HG02840 (cell line): ENCODE measurements at regions not wholly inside any gene's neighbourhood (a gene's known extent, or its start where the extent isn't known, plus 50 kb on each side); places are given as distances from the start of the nearest gene placed in this dataset.
"Not testable (repeated sequence)": the region's sequence is repeated elsewhere in the genome, so short reads cannot be mapped to it uniquely, and the experiment has no call there.

Source experiments
- ATAC-seq: cut with Tn5 transposase; IDR thresholded peaks from one replicate; pipeline ENCODE4 v1.9.1; 2021; ENCODE audit warnings: mild to moderate bottlenecking, moderate library complexity, moderate number of reproducible peaks; ENCODE audit not compliant: unreplicated experiment, low FRiP score

DNA sequence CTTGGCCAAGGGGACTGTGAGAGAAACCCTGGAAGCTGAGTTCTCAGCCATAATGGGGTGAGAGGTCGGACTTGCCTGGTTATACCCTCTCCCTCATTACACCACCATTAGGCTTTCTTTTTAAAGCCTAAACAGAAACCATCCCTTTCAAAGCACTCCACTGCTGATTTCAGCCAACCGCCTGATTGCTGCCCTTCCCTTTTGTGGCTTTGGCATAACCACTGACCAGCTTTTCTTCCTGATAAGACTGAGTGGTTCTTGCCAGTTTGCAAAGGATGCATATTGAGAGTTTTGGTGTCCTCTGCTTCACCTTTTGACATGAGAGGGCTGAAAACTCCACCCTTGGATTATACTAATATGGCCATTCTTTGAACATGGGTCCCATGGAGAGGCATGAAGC is 308.2 kb upstream of the GOT2 start:
- no peak for ATAC-seq

GRCh38 chr16:59039066-59039720 is 305.1 kb upstream of the GOT2 start:
- ATAC-seq = no peak

DNA sequence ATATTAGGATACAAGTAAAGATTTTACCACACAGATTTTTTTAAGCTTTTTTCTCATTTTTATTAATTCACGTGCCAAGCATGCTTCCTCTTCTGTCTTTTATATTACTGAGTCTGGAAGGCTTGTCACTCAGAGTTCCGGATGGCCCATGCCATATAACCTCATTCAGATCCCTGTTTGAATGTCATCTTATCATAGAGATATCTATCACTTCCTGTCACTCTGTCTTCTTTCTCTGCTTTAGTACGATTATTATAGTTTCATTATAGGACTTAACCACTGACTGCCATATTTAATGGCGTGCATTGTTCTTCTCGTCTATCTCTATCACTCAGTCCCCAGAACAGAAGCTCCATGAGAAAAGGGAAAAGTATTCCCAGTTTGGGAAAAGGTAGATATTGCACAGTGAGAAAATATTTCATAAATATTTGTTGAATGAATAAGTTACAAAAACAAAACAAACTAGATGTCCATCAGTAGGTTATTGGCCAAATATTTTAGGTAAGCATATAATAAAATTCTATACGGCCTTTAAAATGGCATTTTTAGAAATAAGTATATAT is 296.9 kb upstream of the GOT2 start:
- no peak for ATAC-seq

- no peak for ATAC-seq
These were observed 287.6 kb upstream of the GOT2 start for GRCh38 chr16:59021751-59022150.

- no peak for ATAC-seq
These were observed 279.8 kb upstream of the GOT2 start for GRCh38 chr16:59013930-59014329.

- no peak for ATAC-seq
These were observed 265.6 kb upstream of the GOT2 start for GRCh38 chr16:58999762-59000161.

DNA sequence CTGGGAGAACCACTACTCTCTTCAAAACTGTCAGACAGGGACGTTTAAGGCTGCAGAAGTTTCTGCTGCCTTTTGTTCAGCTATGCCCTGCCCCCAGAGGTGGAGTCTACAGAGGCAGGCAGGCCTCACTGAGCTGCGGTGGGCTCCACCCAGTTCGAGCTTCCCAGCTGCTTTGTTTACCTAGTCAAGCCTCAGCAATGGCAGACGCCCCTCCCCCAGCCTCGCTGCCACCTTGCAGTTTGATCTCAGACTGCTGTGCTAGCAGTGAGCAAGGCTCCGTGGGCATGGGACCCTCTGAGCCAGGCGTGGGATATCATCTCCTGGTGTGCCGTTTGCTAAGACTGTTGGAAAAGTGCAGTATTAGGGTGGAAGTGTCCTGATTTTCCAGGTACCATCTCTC is 258.6 kb upstream of the GOT2 start:
- ATAC-seq = not testable (repeated sequence)

DNA sequence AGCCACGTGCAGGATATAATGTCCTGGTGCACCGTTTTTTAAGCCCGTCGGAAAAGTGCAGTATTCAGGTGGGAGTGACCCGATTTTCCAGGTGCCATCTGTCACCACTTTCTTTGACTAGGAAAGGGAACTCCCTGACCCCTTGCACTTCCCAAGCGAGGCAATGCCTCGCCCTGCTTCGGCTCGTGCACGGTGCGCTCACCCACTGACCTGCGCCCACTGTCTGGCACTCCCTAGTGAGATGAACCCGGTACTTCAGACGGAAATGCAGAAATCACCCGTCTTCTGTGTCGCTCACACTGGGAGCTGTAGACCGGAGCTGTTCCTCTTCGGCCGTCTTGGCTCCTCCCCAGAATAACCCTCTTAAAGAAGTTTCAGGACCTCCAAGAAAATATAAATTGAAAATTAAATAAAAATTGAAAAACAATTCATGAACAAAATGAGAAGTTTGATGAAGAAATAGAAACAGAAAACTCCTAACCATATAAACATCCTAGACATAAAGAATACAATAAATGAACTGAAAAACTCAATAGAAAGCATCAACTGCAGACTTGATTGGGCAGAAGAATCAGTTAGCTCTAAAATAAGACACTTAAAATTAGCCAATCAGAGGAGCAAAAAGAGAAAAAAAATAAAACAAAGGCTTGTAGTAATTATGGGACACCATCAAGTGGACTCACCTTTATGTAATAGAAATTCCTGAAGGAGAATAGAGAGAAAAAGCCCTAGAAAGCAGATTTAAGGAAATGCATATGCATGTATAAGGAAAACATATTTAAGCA is 249.3 kb upstream of the GOT2 start:
- ATAC-seq = not testable (repeated sequence)

GRCh38 chr16:58970775-58971174 is 236.7 kb upstream of the GOT2 start:
- no peak for ATAC-seq

GRCh38 chr16:58963479-58963878 is 229.4 kb upstream of the GOT2 start:
- no peak for ATAC-seq

- no peak for ATAC-seq
These were observed 228.7 kb upstream of the GOT2 start for GRCh38 chr16:58962811-58963210.

- ATAC-seq = no peak
These were observed 226.4 kb upstream of the GOT2 start for GRCh38 chr16:58960484-58960883.

DNA sequence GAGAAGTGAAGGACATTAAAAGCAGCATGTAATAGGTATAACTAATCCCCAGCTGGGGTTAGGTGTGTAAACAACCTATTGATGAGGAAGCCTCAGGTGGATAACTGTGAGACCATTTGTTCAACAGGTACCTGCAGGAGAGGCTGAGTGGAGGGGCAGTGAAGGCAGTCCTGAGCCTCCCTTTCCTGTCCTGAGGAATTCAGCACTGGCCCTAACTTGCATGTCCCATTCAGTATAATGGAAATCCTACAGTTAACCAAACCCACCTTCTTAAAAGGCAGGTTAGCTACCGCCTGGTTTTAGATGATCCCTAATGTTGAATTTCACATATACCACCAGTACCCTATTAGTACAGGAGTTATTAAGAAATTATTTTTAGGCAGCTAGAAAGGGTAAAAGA is 225.9 kb upstream of the GOT2 start:
- no peak for ATAC-seq

- no peak for ATAC-seq
These were observed 224.6 kb upstream of the GOT2 start for GRCh38 chr16:58958749-58959148.

- no peak for ATAC-seq
These were observed 214.1 kb upstream of the GOT2 start for GRCh38 chr16:58948244-58948643.

DNA sequence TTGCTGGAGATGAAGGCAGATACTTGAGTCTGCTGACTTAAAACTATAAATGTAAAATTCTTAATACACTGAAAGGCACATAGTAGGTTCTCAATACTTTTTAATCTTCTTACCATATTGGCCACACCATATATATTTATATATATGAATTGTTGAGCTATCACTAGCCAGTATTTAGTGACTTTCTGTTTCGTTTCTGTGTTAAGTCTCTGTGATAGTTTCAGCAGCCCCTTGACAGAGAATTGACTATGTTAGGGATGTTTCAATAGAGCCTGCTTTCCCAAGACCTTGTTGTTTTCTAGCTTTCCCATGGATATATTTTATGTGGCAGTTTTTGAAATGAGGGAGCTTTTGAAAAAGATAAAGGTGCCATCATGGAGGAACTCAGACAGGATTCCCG is 206.5 kb upstream of the GOT2 start:
- no peak for ATAC-seq

GRCh38 chr16:58938811-58939210 is 204.7 kb upstream of the GOT2 start:
- no peak for ATAC-seq

- no peak for ATAC-seq
These were observed 203.5 kb upstream of the GOT2 start for GRCh38 chr16:58937661-58938060.

- no peak for ATAC-seq
These were observed 199.1 kb upstream of the GOT2 start for GRCh38 chr16:58933186-58933585.

DNA sequence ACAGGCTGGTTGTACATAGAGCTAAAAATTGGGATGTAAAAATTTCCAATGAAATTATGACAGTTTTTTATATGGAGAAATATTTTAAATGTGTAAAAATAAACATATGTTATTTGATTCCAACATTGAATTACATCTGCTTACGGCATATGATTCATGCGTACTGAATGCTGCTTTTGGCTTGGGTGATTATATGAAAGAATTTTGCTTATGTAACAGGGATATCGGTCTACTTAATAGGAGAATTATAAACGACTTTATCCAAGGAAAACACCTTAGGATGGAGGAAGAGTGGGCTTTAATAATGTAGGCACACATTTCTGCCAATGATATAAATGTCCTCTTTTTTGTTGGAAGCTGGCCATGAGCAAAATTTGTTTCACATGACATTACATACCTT is 197.3 kb upstream of the GOT2 start:
- no peak for ATAC-seq

DNA sequence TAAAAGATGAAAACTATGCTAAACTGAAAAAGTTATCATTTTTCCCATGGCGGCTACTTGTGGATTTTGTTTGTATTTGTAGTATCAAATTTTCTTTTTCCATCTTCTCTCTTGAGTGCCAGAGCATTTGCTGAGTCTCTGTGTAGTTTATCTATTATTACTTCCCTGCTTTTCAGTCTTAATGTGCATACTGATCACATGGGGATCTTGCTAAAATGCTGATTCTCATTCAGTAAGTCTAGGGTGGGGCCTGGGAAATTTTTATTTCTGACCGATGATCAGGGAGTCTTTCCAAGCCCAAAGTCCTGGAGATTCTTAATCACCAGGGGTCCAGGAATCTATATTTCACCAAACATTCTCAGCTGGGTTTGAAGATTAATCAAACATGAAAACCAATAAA is 189.0 kb upstream of the GOT2 start:
- ATAC-seq = no peak

GRCh38 chr16:58913456-58913855 is 179.3 kb upstream of the GOT2 start:
- ATAC-seq = no peak
